Spinal cord (tissue), 9 donors: ENCODE measurements at regions not wholly inside any gene's neighbourhood (a gene's known extent, or its start where the extent isn't known, plus 50 kb on each side); places are given as distances from the start of the nearest gene placed in this dataset.
A peak's percentile ranks its signal among the peaks of the same experiment; 100 is the strongest.
"Not testable (repeated sequence)": the region's sequence is repeated elsewhere in the genome, so short reads cannot be mapped to it uniquely, and the experiment has no call there.

ENCODE experiments used
- DNase-seq, 6 donors: peaks; one replicate each; pipeline versions ENCODE4 v3.0.0 to v3.0.0-alpha.2; 2013 to 2015; ENCODE audit warnings: low spot score in 6 of 6, low read depth in 4 of 6
- H3K27ac ChIP-seq: one replicate; pipeline ENCODE4 v1.5.1; 2013; ENCODE audit warnings: low read depth, low read length, control low read depth
- H3K27me3 ChIP-seq: one replicate; pipeline ENCODE4 v1.6.1; 2013; ENCODE audit warnings: low read length; ENCODE audit not compliant: control insufficient read depth, insufficient read depth
- H3K36me3 ChIP-seq: one replicate; pipeline ENCODE4 v1.6.1; 2013; ENCODE audit warnings: low read length; ENCODE audit not compliant: control insufficient read depth, insufficient read depth
- H3K4me1 ChIP-seq: one replicate; pipeline ENCODE4 v1.6.1; 2013; ENCODE audit warnings: low read length; ENCODE audit not compliant: control insufficient read depth, insufficient read depth
- H3K4me3 ChIP-seq: one replicate; pipeline ENCODE4 v1.5.1; 2013; ENCODE audit warnings: low read depth, low read length, control low read depth
- H3K9me3 ChIP-seq: one replicate; pipeline ENCODE4 v1.6.1; 2013; ENCODE audit warnings: low read length; ENCODE audit not compliant: control insufficient read depth, insufficient read depth
- WGBS: methylation state at CpG from one replicate; pipeline ENCODE4 v1.1.5; 2013; ENCODE audit warnings: missing lambda C conversion rate; ENCODE audit not compliant: insufficient coverage; 5-methylcytosine and 5-hydroxymethylcytosine counted together
- donor health status: healthy.

DNA sequence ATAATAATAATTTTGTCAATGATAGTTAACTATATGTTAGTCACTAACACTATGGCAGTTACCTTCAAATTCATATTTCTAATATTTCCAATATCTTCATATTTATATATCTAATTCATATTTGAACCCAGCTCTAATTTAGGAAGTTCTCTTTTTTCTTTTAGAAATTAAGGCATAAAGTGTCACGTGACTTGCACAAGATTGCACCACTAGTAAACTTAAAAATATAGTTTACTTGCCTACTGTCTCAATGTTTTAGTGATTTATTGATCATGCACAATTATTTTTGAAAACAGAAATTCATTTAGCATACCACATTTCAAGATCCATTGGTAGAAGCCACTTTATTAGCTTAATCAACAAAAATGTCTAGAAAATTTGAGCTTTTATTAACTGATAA is 508.7 kb upstream of the ZNF337 start:
- WGBS, result no CpG with 5 or more reads among the region's 1 CpG
- H3K9me3 ChIP-seq, result no peaks in the 10 kb centered on the region
- no peak for DNase-seq
- H3K27ac ChIP-seq, result no peak overlapping the region
- no peaks in the 10 kb centered on the region for H3K36me3 ChIP-seq
- H3K4me3 ChIP-seq, result no peak overlapping the region
- peaks cover 31% of the 10 kb centered on the region for H3K27me3 ChIP-seq
- H3K4me1 ChIP-seq, result peaks cover 11% of the 10 kb centered on the region

- DNase-seq, H3K36me3 ChIP-seq, H3K4me1 ChIP-seq, H3K9me3 ChIP-seq, H3K27ac ChIP-seq, H3K27me3 ChIP-seq, H3K4me3 ChIP-seq: not testable (repeated sequence)
Measured at GRCh38 chr20:26201026-26201425, 504.4 kb upstream of the ZNF337 start.

- H3K4me1 ChIP-seq, H3K27me3 ChIP-seq, H3K27ac ChIP-seq, H3K9me3 ChIP-seq, H3K4me3 ChIP-seq, H3K36me3 ChIP-seq: not testable (repeated sequence)
- DNase-seq, result peak in 1 of 6 donors; percentile 12
- WGBS, result no CpG with 5 or more reads among the region's 3 CpGs
Measured at GRCh38 chr20:26187329-26187728, 490.7 kb upstream of the ZNF337 start.

- not testable (repeated sequence) for H3K4me1 ChIP-seq, H3K4me3 ChIP-seq, H3K9me3 ChIP-seq, H3K36me3 ChIP-seq, H3K27me3 ChIP-seq, DNase-seq, H3K27ac ChIP-seq
- WGBS, result no CpG with 5 or more reads among the region's 2 CpGs
Measured at GRCh38 chr20:26183720-26184119, 487.1 kb upstream of the ZNF337 start.

DNA sequence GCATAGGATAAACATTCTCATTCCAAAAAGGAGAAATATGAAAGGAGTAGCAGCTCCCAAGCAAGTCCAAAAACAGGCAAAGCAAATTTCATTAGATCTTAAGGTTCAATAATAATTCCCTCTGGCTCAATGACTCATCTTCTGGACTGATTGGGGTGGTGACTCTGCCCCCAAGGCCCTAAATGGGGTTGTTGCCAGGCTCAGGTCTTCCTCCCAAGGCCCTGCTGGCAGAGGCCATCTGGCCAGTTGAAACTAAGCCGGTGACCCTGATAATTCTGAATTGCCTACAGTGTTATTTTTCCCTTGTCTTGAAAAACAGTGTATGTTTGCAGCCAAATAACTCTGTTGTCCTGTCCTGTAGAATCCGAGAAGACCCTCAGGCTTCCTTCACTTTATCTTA is 484.7 kb upstream of the ZNF337 start:
- H3K4me3 ChIP-seq, H3K4me1 ChIP-seq, H3K27ac ChIP-seq, H3K9me3 ChIP-seq, H3K36me3 ChIP-seq, H3K27me3 ChIP-seq, DNase-seq: not testable (repeated sequence)
- 76% methylated on average over 2 of the region's 2 CpGs for WGBS

GRCh38 chr20:26171875-26172274 is 475.2 kb upstream of the ZNF337 start:
- H3K4me3 ChIP-seq, H3K27ac ChIP-seq, DNase-seq, H3K27me3 ChIP-seq, H3K36me3 ChIP-seq, H3K4me1 ChIP-seq, H3K9me3 ChIP-seq: not testable (repeated sequence)

- no peak overlapping the region for H3K4me3 ChIP-seq
- H3K4me1 ChIP-seq, result no peaks in the 10 kb centered on the region
- H3K27me3 ChIP-seq, result no peaks in the 10 kb centered on the region
- H3K36me3 ChIP-seq, result no peaks in the 10 kb centered on the region
- no peak overlapping the region for H3K27ac ChIP-seq
- DNase-seq, result no peak
- WGBS, result no CpG with 5 or more reads among the region's 2 CpGs
- H3K9me3 ChIP-seq, result no peaks in the 10 kb centered on the region
Measured at GRCh38 chr20:26169506-26169905, 472.9 kb upstream of the ZNF337 start.

DNA sequence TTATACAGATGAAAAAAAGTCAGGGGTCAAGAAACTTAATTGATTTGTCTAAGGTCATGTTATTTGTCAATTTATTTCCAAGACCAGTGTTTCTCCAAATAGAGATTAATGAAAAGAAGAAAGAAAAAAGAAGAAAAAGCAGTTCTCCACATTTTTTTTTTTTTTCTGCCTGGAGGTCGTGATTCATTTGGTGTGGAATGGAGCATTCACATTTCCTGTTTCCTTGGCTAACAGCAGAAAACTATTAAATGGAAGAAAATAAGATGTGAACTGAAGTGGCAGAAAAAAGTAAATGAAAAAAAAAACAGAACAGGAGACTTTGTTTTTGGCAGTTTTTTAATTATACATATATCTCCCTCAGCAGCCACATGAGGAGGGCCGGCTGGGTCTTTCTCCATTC is 470.8 kb upstream of the ZNF337 start:
- DNase-seq, result no peak
- Histone ChIP-seq H3K27me3 (no peaks in the 10 kb centered on the region), H3K36me3 (no peaks in the 10 kb centered on the region), H3K27ac (no peak overlapping the region), H3K4me3 (no peak overlapping the region), H3K4me1 (no peaks in the 10 kb centered on the region), H3K9me3 (no peaks in the 10 kb centered on the region)
- no CpG with 5 or more reads among the region's 2 CpGs for WGBS

- WGBS, result no CpG with 5 or more reads among the region's 2 CpGs
- no peak overlapping the region for H3K4me3 ChIP-seq
- H3K36me3 ChIP-seq, result no peaks in the 10 kb centered on the region
- no peaks in the 10 kb centered on the region for H3K4me1 ChIP-seq
- H3K9me3 ChIP-seq, result no peaks in the 10 kb centered on the region
- H3K27ac ChIP-seq, result no peak overlapping the region
- no peaks in the 10 kb centered on the region for H3K27me3 ChIP-seq
- no peak for DNase-seq
Measured at GRCh38 chr20:26163890-26164289, 467.2 kb upstream of the ZNF337 start.

GRCh38 chr20:26163151-26163550 is 466.5 kb upstream of the ZNF337 start:
- H3K4me1 ChIP-seq, H3K27me3 ChIP-seq, H3K36me3 ChIP-seq, H3K27ac ChIP-seq, DNase-seq, H3K4me3 ChIP-seq, H3K9me3 ChIP-seq: not testable (repeated sequence)
- 88% methylated on average over 5 of the region's 5 CpGs for WGBS

DNA sequence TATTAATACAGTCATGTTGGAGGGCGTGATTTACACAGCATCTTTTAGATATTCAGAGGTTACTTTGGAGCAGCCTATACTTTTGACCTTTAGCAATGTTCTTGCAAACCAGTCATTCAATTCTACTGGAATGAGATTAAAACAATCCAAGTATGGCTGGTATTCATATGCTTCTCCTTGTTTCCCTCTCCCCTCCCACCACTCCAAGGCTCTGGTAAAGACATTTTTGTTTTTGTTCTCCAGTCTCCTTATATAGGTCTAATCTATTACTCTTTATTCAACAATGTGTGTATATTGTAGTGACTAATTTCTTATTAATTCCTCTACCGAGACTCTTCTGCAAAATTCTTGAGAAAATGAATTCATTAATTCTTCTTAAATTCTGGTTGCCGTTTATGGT is 465.1 kb upstream of the ZNF337 start:
- H3K4me3 ChIP-seq, H3K36me3 ChIP-seq, H3K9me3 ChIP-seq, H3K27ac ChIP-seq, H3K27me3 ChIP-seq, DNase-seq, H3K4me1 ChIP-seq: not testable (repeated sequence)
- no CpG with 5 or more reads among the region's 3 CpGs for WGBS
